Activated T-helper 17 cell treated with anti-CD3 and anti-CD28 coated beads, Interleukin-2, amount 50 U/mL, for 72 hours (primary cell): ENCODE measurements at regions not wholly inside any gene's neighbourhood (a gene's known extent, or its start where the extent isn't known, plus 50 kb on each side); places are given as distances from the start of the nearest gene placed in this dataset.

ENCODE experiments used
- ATAC-seq: fragments of 150-1000 bp; cut with Tn5 transposase; replicated peaks from 2 replicates; pipeline ENCODE4 v1.10.0; 2021; ENCODE audit warnings: mild to moderate bottlenecking, moderate library complexity
- H3K27ac Mint-ChIP-seq: one replicate; pipeline ENCODE4 v1.8.0; 2022; ENCODE audit warnings: mixed read lengths
- H3K27me3 Mint-ChIP-seq: one replicate; pipeline ENCODE4 v1.8.0; 2022; ENCODE audit warnings: mixed read lengths
- H3K36me3 Mint-ChIP-seq: one replicate; pipeline ENCODE4 v1.8.0; 2022; ENCODE audit warnings: low read depth, mild to moderate bottlenecking, mixed read lengths
- H3K4me1 Mint-ChIP-seq: one replicate; pipeline ENCODE4 v1.8.0; 2022; ENCODE audit warnings: mixed read lengths
- H3K4me3 Mint-ChIP-seq: one replicate; pipeline ENCODE4 v1.8.0; 2022; ENCODE audit warnings: mild to moderate bottlenecking, mixed read lengths
- H3K9me3 Mint-ChIP-seq: one replicate; pipeline ENCODE4 v1.8.0; 2022; ENCODE audit warnings: mixed read lengths

GRCh38 chr1:56149761-56150160 lies 429.6 kb downstream of the PLPP3 start:
- H3K27me3 Mint-ChIP-seq, result peaks cover 7% of the 10 kb centered on the region
- H3K4me3 Mint-ChIP-seq, result no peak overlapping the region
- H3K27ac Mint-ChIP-seq, result no peak overlapping the region
- ATAC-seq, result no peak
- H3K4me1 Mint-ChIP-seq, result no peaks in the 10 kb centered on the region
- H3K9me3 Mint-ChIP-seq, result no peaks in the 10 kb centered on the region
- H3K36me3 Mint-ChIP-seq, result no peaks in the 10 kb centered on the region

- no peak for ATAC-seq
- H3K9me3 Mint-ChIP-seq, result no peaks in the 10 kb centered on the region
Observed at GRCh38 chr1:56148326-56149193, 430.8 kb downstream of the PLPP3 start.

GRCh38 chr1:56147459-56147858 lies 431.9 kb downstream of the PLPP3 start:
- Mint-ChIP-seq H3K4me1 (no peaks in the 10 kb centered on the region), H3K27me3 (no peaks in the 10 kb centered on the region), H3K27ac (no peak overlapping the region), H3K4me3 (no peak overlapping the region), H3K9me3 (no peaks in the 10 kb centered on the region), H3K36me3 (no peaks in the 10 kb centered on the region)
- no peak for ATAC-seq

More at GRCh38 chr1:56148326-56149193, 430.8 kb downstream of the PLPP3 start:
- Mint-ChIP-seq H3K4me1 (no peaks in the 10 kb centered on the region), H3K27me3 (peaks cover 7% of the 10 kb centered on the region), H3K4me3 (no peak overlapping the region), H3K36me3 (no peaks in the 10 kb centered on the region), H3K27ac (no peak overlapping the region)

- Mint-ChIP-seq H3K4me3 (no peak overlapping the region), H3K27me3 (no peaks in the 10 kb centered on the region), H3K36me3 (no peaks in the 10 kb centered on the region), H3K4me1 (no peaks in the 10 kb centered on the region), H3K9me3 (no peaks in the 10 kb centered on the region), H3K27ac (no peak overlapping the region)
- no peak for ATAC-seq
Observed at GRCh38 chr1:56147034-56147433, 432.3 kb downstream of the PLPP3 start.

GRCh38 chr1:56146449-56146848 lies 432.9 kb downstream of the PLPP3 start:
- H3K4me1 Mint-ChIP-seq, result no peaks in the 10 kb centered on the region

GRCh38 chr1:56145581-56145980 lies 433.8 kb downstream of the PLPP3 start:
- H3K36me3 Mint-ChIP-seq, result no peaks in the 10 kb centered on the region
- H3K27me3 Mint-ChIP-seq, result no peaks in the 10 kb centered on the region
- no peaks in the 10 kb centered on the region for H3K9me3 Mint-ChIP-seq
- H3K4me1 Mint-ChIP-seq, result no peaks in the 10 kb centered on the region
- H3K4me3 Mint-ChIP-seq, result no peak overlapping the region
- H3K27ac Mint-ChIP-seq, result no peak overlapping the region
- no peak for ATAC-seq

More at GRCh38 chr1:56146449-56146848, 432.9 kb downstream of the PLPP3 start:
- Mint-ChIP-seq H3K27me3 (no peaks in the 10 kb centered on the region), H3K9me3 (no peaks in the 10 kb centered on the region), H3K27ac (no peak overlapping the region), H3K4me3 (no peak overlapping the region), H3K36me3 (no peaks in the 10 kb centered on the region)
- ATAC-seq, result no peak

GRCh38 chr1:56142301-56142700 lies 437.1 kb downstream of the PLPP3 start:
- Mint-ChIP-seq H3K9me3 (no peaks in the 10 kb centered on the region), H3K4me3 (no peak overlapping the region), H3K27ac (no peak overlapping the region), H3K27me3 (peaks cover 4% of the 10 kb centered on the region), H3K36me3 (no peaks in the 10 kb centered on the region), H3K4me1 (no peaks in the 10 kb centered on the region)
- ATAC-seq, result no peak

GRCh38 chr1:56139836-56140235 lies 439.5 kb downstream of the PLPP3 start:
- H3K9me3 Mint-ChIP-seq, result no peaks in the 10 kb centered on the region
- H3K27me3 Mint-ChIP-seq, result peaks cover 4% of the 10 kb centered on the region
- H3K36me3 Mint-ChIP-seq, result no peaks in the 10 kb centered on the region
- H3K27ac Mint-ChIP-seq, result no peak overlapping the region
- no peak overlapping the region for H3K4me3 Mint-ChIP-seq
- ATAC-seq, result no peak
- no peaks in the 10 kb centered on the region for H3K4me1 Mint-ChIP-seq

GRCh38 chr1:56137521-56138505 lies 441.6 kb downstream of the PLPP3 start:
- Mint-ChIP-seq H3K27ac (no peak overlapping the region), H3K27me3 (peaks cover 4% of the 10 kb centered on the region), H3K4me3 (no peak overlapping the region), H3K9me3 (no peaks in the 10 kb centered on the region), H3K4me1 (no peaks in the 10 kb centered on the region), H3K36me3 (no peaks in the 10 kb centered on the region)
- no peak for ATAC-seq

- Mint-ChIP-seq H3K4me3 (no peak overlapping the region), H3K27me3 (peaks cover 4% of the 10 kb centered on the region), H3K36me3 (no peaks in the 10 kb centered on the region), H3K9me3 (no peaks in the 10 kb centered on the region), H3K27ac (no peak overlapping the region), H3K4me1 (no peaks in the 10 kb centered on the region)
- no peak for ATAC-seq
Observed at GRCh38 chr1:56137090-56137489, 442.3 kb downstream of the PLPP3 start.

- H3K9me3 Mint-ChIP-seq, result no peaks in the 10 kb centered on the region
- H3K27me3 Mint-ChIP-seq, result peaks cover 4% of the 10 kb centered on the region
- ATAC-seq, result no peak
- no peak overlapping the region for H3K4me3 Mint-ChIP-seq
- no peaks in the 10 kb centered on the region for H3K36me3 Mint-ChIP-seq
- H3K27ac Mint-ChIP-seq, result no peak overlapping the region
- no peaks in the 10 kb centered on the region for H3K4me1 Mint-ChIP-seq
Observed at GRCh38 chr1:56135864-56136147, 443.6 kb downstream of the PLPP3 start.

- no peaks in the 10 kb centered on the region for H3K4me1 Mint-ChIP-seq
- no peaks in the 10 kb centered on the region for H3K36me3 Mint-ChIP-seq
Observed at GRCh38 chr1:56135069-56135863, 444.1 kb downstream of the PLPP3 start.

GRCh38 chr1:56133522-56134472 lies 445.6 kb downstream of the PLPP3 start:
- H3K27ac Mint-ChIP-seq, result no peak overlapping the region
- no peak overlapping the region for H3K4me3 Mint-ChIP-seq
- no peaks in the 10 kb centered on the region for H3K4me1 Mint-ChIP-seq

More at GRCh38 chr1:56135069-56135863, 444.1 kb downstream of the PLPP3 start:
- H3K27ac Mint-ChIP-seq, result no peak overlapping the region
- H3K4me3 Mint-ChIP-seq, result no peak overlapping the region
- H3K9me3 Mint-ChIP-seq, result no peaks in the 10 kb centered on the region
- no peak for ATAC-seq
- H3K27me3 Mint-ChIP-seq, result peaks cover 4% of the 10 kb centered on the region

More at GRCh38 chr1:56133522-56134472, 445.6 kb downstream of the PLPP3 start:
- Mint-ChIP-seq H3K9me3 (no peaks in the 10 kb centered on the region), H3K36me3 (no peaks in the 10 kb centered on the region), H3K27me3 (peaks cover 10% of the 10 kb centered on the region)
- no peak for ATAC-seq
